PFSK-1 (cell line): ENCODE measurements at regions not wholly inside any gene's neighbourhood (a gene's known extent, or its start where the extent isn't known, plus 50 kb on each side); places are given as distances from the start of the nearest gene placed in this dataset.

ENCODE experiments used
- FOXP2 ChIP-seq: optimal IDR thresholded peaks from 2 replicates; pipeline ENCODE3; 2011; ENCODE audit warnings: borderline replicate concordance, control low read depth, inconsistent platforms; ENCODE audit not compliant: insufficient read depth; ENCODE audit errors: extremely low read length, extremely low read depth
- POLR2AphosphoS5 ChIP-seq: IDR thresholded peaks from 2 replicates; pipeline ENCODE4 v1.6.1; 2012; ENCODE audit warnings: low read depth, mild to moderate bottlenecking, control low read depth, low read length, moderate library complexity
- REST ChIP-seq, 2 experiments: IDR thresholded peaks; 2 replicates each; pipeline versions ENCODE4 v1.6.1 to v1.8.0; 2011 to 2012; ENCODE audit warnings: low read depth in 2 of 2, low read length in 2 of 2, control low read depth in 1 of 2, inconsistent platforms in 1 of 2, mild to moderate bottlenecking in 1 of 2, moderate library complexity in 1 of 2; ENCODE audit not compliant: insufficient read depth in 1 of 2
- SIN3A ChIP-seq: IDR thresholded peaks from 2 replicates; pipeline ENCODE4 v1.6.1; 2012; ENCODE audit warnings: mild to moderate bottlenecking, low read length, moderate library complexity, borderline replicate concordance; ENCODE audit not compliant: insufficient read depth
- TAF1 ChIP-seq: IDR thresholded peaks from 2 replicates; pipeline ENCODE4 v1.6.1; 2012; ENCODE audit warnings: low read length, control low read depth, borderline replicate concordance; ENCODE audit not compliant: insufficient read depth

GRCh38 chr7:83819911-83820310, 171.0 kb upstream of the SEMA3E start:
- no peak for TF ChIP-seq SIN3A
- no peak for TF ChIP-seq TAF1
- TF ChIP-seq FOXP2, result no peak

DNA sequence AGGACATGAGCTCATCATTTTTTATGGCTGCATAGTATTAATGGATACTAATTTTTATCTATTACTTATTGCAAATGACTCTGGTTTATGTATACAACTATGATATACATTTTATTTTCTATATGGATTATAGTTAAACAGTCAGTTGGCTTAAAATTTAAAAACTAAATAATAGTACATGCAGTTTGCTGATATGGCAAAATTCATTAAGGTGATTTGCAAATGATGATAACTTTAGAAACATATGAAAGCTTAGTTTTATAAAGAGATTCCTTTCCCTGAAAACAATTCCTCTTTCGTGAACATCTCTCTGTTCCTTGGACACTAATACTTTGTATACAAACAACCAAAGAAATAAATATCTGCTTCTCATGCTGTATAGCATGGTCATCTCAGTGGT, 165.5 kb upstream of the SEMA3E start:
- TF ChIP-seq POLR2AphosphoS5, result no peak
- no peak for TF ChIP-seq FOXP2
- no peak for TF ChIP-seq TAF1
- TF ChIP-seq SIN3A, result no peak

- no peak for TF ChIP-seq POLR2AphosphoS5
- no peak for TF ChIP-seq FOXP2
- TF ChIP-seq SIN3A, result no peak
- TF ChIP-seq REST (IDR thresholded peaks at IDR 0.05; ENCODE audit: insufficient read depth in 1 of 2, low read depth in 2 of 2, low read length in 2 of 2), result no peak
- no peak for TF ChIP-seq TAF1
Observed at GRCh38 chr7:83808982-83809381, 160.0 kb upstream of the SEMA3E start.

DNA sequence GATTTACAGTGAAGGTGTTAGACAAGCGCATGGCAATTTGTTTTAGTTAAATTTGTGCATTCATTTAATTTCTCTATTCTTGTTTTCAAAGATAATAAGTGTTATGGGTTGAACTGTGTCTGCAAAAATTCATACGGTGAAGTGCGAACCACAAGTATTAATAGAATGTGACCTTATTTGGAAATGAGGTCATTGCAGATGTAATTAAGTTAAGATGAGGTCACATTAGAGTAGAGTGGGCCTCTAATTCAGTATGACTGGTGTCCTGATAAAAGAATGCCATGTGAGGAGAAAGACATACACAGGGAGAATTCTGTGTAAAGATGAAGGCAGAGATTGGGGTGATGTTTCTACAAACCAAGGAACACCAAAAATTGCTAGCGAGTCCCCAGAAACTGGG, 158.8 kb upstream of the SEMA3E start:
- TF ChIP-seq SIN3A, result no peak
- TF ChIP-seq TAF1, result no peak
- TF ChIP-seq POLR2AphosphoS5, result no peak
- no peak for TF ChIP-seq REST (IDR thresholded peaks at IDR 0.05; ENCODE audit: insufficient read depth in 1 of 2, low read depth in 2 of 2, low read length in 2 of 2)
- no peak for TF ChIP-seq FOXP2

- TF ChIP-seq POLR2AphosphoS5, result no peak
- TF ChIP-seq FOXP2, result no peak
- TF ChIP-seq REST (IDR thresholded peaks at IDR 0.05; ENCODE audit: insufficient read depth in 1 of 2, low read depth in 2 of 2, low read length in 2 of 2), result no peak
- no peak for TF ChIP-seq SIN3A
- TF ChIP-seq TAF1, result no peak
Observed at GRCh38 chr7:83806538-83806937, 157.6 kb upstream of the SEMA3E start.

- TF ChIP-seq REST (IDR thresholded peaks at IDR 0.05; ENCODE audit: insufficient read depth in 1 of 2, low read depth in 2 of 2, low read length in 2 of 2) (no peak), POLR2AphosphoS5 (no peak), SIN3A (no peak), FOXP2 (no peak)
Observed at GRCh38 chr7:83799333-83799732, 150.4 kb upstream of the SEMA3E start.
